Heart right ventricle (tissue), 16 donors: ENCODE measurements at regions not wholly inside any gene's neighbourhood (a gene's known extent, or its start where the extent isn't known, plus 50 kb on each side); places are given as distances from the start of the nearest gene placed in this dataset.

Experiments
- ATAC-seq, 8 donors: fragments of 200-7000 bp; cut with Tn5 transposase; one replicate each; pipeline ENCODE4 v1.9.1; 2020; ENCODE audit warnings: mild to moderate bottlenecking in 8 of 8, moderate library complexity in 8 of 8, moderate number of reproducible peaks in 1 of 8
- DNase-seq, 2 donors: peaks; one replicate each; pipeline ENCODE4 v3.0.0-alpha.2; 2020
- H3K27ac ChIP-seq, 10 donors: fragments of 200-600 bp; sonication (generic) in 2 of 10; one replicate each; pipeline versions ENCODE4 v1.5.0 to v1.8.0; 2020 to 2022; ENCODE audit warnings: mild to moderate bottlenecking in 3 of 10
- H3K27me3 ChIP-seq, 7 donors: fragments of 200-600 bp; one replicate each; pipeline ENCODE4 v1.8.0; 2021 to 2022; ENCODE audit warnings: mild to moderate bottlenecking in 2 of 7
- H3K36me3 ChIP-seq, 9 donors: fragments of 200-600 bp; sonication (generic) in 1 of 9; one replicate each; pipeline versions ENCODE4 v1.5.0 to v1.8.0; 2020 to 2022; ENCODE audit warnings: mild to moderate bottlenecking in 2 of 9
- H3K4me1 ChIP-seq, 9 donors: fragments of 200-600 bp; sonication (generic) in 1 of 9; one replicate each; pipeline versions ENCODE4 v1.5.0 to v1.8.0; 2020 to 2022; ENCODE audit warnings: mild to moderate bottlenecking in 4 of 9
- H3K4me3 ChIP-seq, 10 donors: fragments of 200-600 bp; sonication (generic) in 2 of 10; one replicate each; pipeline versions ENCODE4 v1.5.0 to v1.8.0; 2020 to 2022; ENCODE audit warnings: mild to moderate bottlenecking in 7 of 10, moderate library complexity in 2 of 10
- H3K9me3 ChIP-seq, 11 donors: fragments of 200-600 bp in 10 of 11; sonication (generic) in 2 of 11; one replicate each; pipeline versions ENCODE4 v1.5.0 to v1.8.0; 2013 to 2022; ENCODE audit warnings: mild to moderate bottlenecking in 2 of 11, control low read depth in 1 of 11, moderate library complexity in 1 of 11
- CTCF ChIP-seq, 9 donors: fragments of 200-600 bp; sonication (generic) in 2 of 9; IDR thresholded peaks; one replicate each; pipeline versions ENCODE4 v1.5.0 to v1.8.0; 2021 to 2022; ENCODE audit warnings: antibody characterized with exemption in 9 of 9, mild to moderate bottlenecking in 5 of 9, moderate library complexity in 1 of 9
- WGBS, 2 donors: extraction: QIAGEN DNeasy Blood & Tissue Kit; methylation state at CpG; one replicate each; pipeline ENCODE4 v1.1.7; 2013; ENCODE audit warnings: inconsistent platforms in 1 of 2; 5-methylcytosine and 5-hydroxymethylcytosine counted together
- intact Hi-C, 10 donors: fragments of 100-400 bp; cut with DNase I; formaldehyde crosslinking; loops; one replicate each; pipeline versions ENCODE4 v1.11.1 to v1.14.2; 2022
- donor health status: Arrhythmogenic right ventricular cardiomyopathy.
- donor health status: ischemic (EF 13 %, LVEDD 7.1; RV severe dilation, severe dysfunction).
- donor health status: healthy with polysubstance abuse.
- donor health status: DM: no; HTN: yes; CAD: no.
- donor health status: DM: no; HTN: no; CAD: no.
- donor health status: ischemic (EF 25% LVEDD 6.9; RV normal size, moderate dysfunction).
- donor health status: ischemic (EF 25% LVEDD 5.7; RV mildly dilated, moderate dysfunction).
- donor health status: healthy.
- donor health status: DM: yes; HTN: yes; CAD: no.
- donor health status: Ischemic cardiomyopathy.
- donor health status: ischemic (EF 35%, LVEDD 5.7; RV mildly dilated, moderate dysfunction).
- donor health status: nonischemic (EF 11% LVEDD 7.7; RV severe dilation, severe dysfunction).
- donor health status: DM: yes; HTN: yes; CAD: no.
- donor health status: PGD.
- donor health status: ischemic (EF 29% LVEDD 5.4; RV normal size, mild dysfunction).
- donor health status: nonischemic (EF 23%, LVEDD 6.1; RV moderate dilation, normal function).

GRCh38 chr2:183371545-183371944, 247.3 kb downstream of the NUP35 start:
- no peak overlapping the region for H3K4me3 ChIP-seq
- intact Hi-C loops = no loop called here
- DNase-seq = no peak
- no peak for ATAC-seq
- H3K27ac ChIP-seq = no peak overlapping the region
- H3K9me3 ChIP-seq = peaks cover 0 to 9% (median 0%) of the 10 kb centered on the region in 11 donors
- H3K4me1 ChIP-seq = no peaks in the 10 kb centered on the region
- no peak for TF ChIP-seq CTCF (IDR thresholded peaks at IDR 0.05)
- no peaks in the 10 kb centered on the region for H3K27me3 ChIP-seq
- no peaks in the 10 kb centered on the region for H3K36me3 ChIP-seq

- 78 to 88% methylated on average over 3 of the region's 3 CpGs for whole genome bisulfite sequencing, 2 donors
- TF ChIP-seq CTCF (IDR thresholded peaks at IDR 0.05) = no peak
- Histone ChIP-seq H3K27ac (no peak overlapping the region), H3K9me3 (no peaks in the 10 kb centered on the region), H3K27me3 (no peaks in the 10 kb centered on the region), H3K36me3 (no peaks in the 10 kb centered on the region), H3K4me3 (no peak overlapping the region), H3K4me1 (no peaks in the 10 kb centered on the region)
- DNase-seq = no peak
- intact Hi-C loops = no loop called here
- no peak for ATAC-seq
These were observed 251.6 kb downstream of the NUP35 start for GRCh38 chr2:183375821-183376220.

- intact Hi-C loops = no loop called here
- H3K9me3 ChIP-seq = peaks cover 0 to 23% (median 7%) of the 10 kb centered on the region in 11 donors
- H3K4me1 ChIP-seq = no peaks in the 10 kb centered on the region
- TF ChIP-seq CTCF (IDR thresholded peaks at IDR 0.05) = no peak
- no peaks in the 10 kb centered on the region for H3K36me3 ChIP-seq
- DNase-seq = no peak
- no peak for ATAC-seq
- H3K27ac ChIP-seq = no peak overlapping the region
- H3K4me3 ChIP-seq = no peak overlapping the region
- no peaks in the 10 kb centered on the region for H3K27me3 ChIP-seq
- WGBS, 2 donors = 93 to 100% methylated on average over 1 of the region's 1 CpG
These were observed 259.6 kb downstream of the NUP35 start for GRCh38 chr2:183383854-183384253.

GRCh38 chr2:183389546-183390080, 265.4 kb downstream of the NUP35 start:
- peaks cover 0 to 36% (median 7%) of the 10 kb centered on the region in 11 donors for H3K9me3 ChIP-seq
- H3K4me3 ChIP-seq = no peak overlapping the region
- no peak overlapping the region for H3K27ac ChIP-seq
- TF ChIP-seq CTCF (IDR thresholded peaks at IDR 0.05) = no peak
- intact Hi-C loops = no loop called here
- no peaks in the 10 kb centered on the region for H3K4me1 ChIP-seq
- no peaks in the 10 kb centered on the region for H3K36me3 ChIP-seq
- no peaks in the 10 kb centered on the region for H3K27me3 ChIP-seq
- 80 to 92% methylated on average over 2 of the region's 2 CpGs for WGBS, 2 donors
- ATAC-seq (no peak), DNase-seq (no peak)
